H1 (cell line): ENCODE measurements at regions not wholly inside any gene's neighbourhood (a gene's known extent, or its start where the extent isn't known, plus 50 kb on each side); places are given as distances from the start of the nearest gene placed in this dataset.

ENCODE experiments used
- CTCF ChIA-PET: fragments of 300-600 bp; sonication (Branson Sonifier 250); formaldehyde crosslinking; loops from one replicate; lab custom pipeline; 2021; ENCODE audit not compliant: partially characterized antibody; lab: Charles Lee
- POLR2A ChIA-PET: fragments of 300-600 bp; sonication (Branson Sonifier 250); formaldehyde crosslinking; loops from one replicate; lab custom pipeline; 2021; ENCODE audit warnings: inconsistent platforms; ENCODE audit not compliant: partially characterized antibody; lab: Charles Lee
- DNase-seq, 2 experiments: peaks; one replicate each; pipeline versions ENCODE4 v3.0.0 to v3.0.0-alpha.2; 2010 to 2022; ENCODE audit warnings: low spot score in 2 of 2, low read depth in 1 of 2, mixed read lengths in 1 of 2
- FAIRE-seq: peaks from 2 replicates; lab custom pipeline; 2011; peaks lifted over from hg19 to GRCh38; lab: Jason Lieb, UNC
- H2AFZ ChIP-seq: 2 replicates; pipeline ENCODE4 v1.8.1; 2012; ENCODE audit warnings: low read length, inconsistent platforms
- H2AK5ac ChIP-seq: 2 replicates; pipeline ENCODE4 v1.6.1; 2013; ENCODE audit warnings: low read depth, low read length
- H2BK120ac ChIP-seq: replicated peaks from 2 replicates; pipeline ENCODE3; 2013; ENCODE audit warnings: low read depth, low read length, inconsistent platforms
- H2BK12ac ChIP-seq: 2 replicates; pipeline ENCODE4 v1.6.1; 2013; ENCODE audit warnings: low read depth, low read length
- H2BK15ac ChIP-seq: 2 replicates; pipeline ENCODE4 v1.6.1; 2013; ENCODE audit warnings: low read length
- H2BK20ac ChIP-seq: 2 replicates; pipeline ENCODE4 v1.6.1; 2013; ENCODE audit warnings: low read length
- H2BK5ac ChIP-seq: 2 replicates; pipeline ENCODE4 v1.6.1; 2013; ENCODE audit warnings: low read depth, low read length
- H3K14ac ChIP-seq: 2 replicates; pipeline ENCODE4 v1.6.1; 2013; ENCODE audit warnings: inconsistent platforms; ENCODE audit not compliant: insufficient read length
- H3K18ac ChIP-seq: 2 replicates; pipeline ENCODE4 v1.6.1; 2013; ENCODE audit warnings: low read length; ENCODE audit errors: extremely low read depth
- H3K23ac ChIP-seq: 2 replicates; pipeline ENCODE4 v1.6.1; 2013; ENCODE audit warnings: inconsistent platforms; ENCODE audit not compliant: insufficient read length
- H3K23me2 ChIP-seq: 2 replicates; pipeline ENCODE4 v1.6.1; 2013; ENCODE audit warnings: low read depth, low read length
- H3K27ac ChIP-seq: 2 replicates; pipeline ENCODE4 v1.6.1; 2011; ENCODE audit warnings: low read depth, low read length, inconsistent platforms
- H3K27me3 ChIP-seq, 4 experiments: replicated peaks in 1 of 4; 1 replicate in 1 of 4; 2 replicates in 3 of 4; pipeline versions ENCODE4 v1.6.1 to v1.8.1; 2011 to 2013; ENCODE audit warnings: low read length in 3 of 4, mild to moderate bottlenecking in 3 of 4, inconsistent platforms in 2 of 4, mixed read lengths in 2 of 4, moderate library complexity in 1 of 4; ENCODE audit not compliant: control insufficient read depth in 3 of 4, insufficient read depth in 3 of 4; ENCODE audit errors: extremely low read depth in 1 of 4
- H3K36me3 ChIP-seq, 4 experiments: 2 replicates each; pipeline versions ENCODE4 v1.6.1 to v1.8.1; 2011 to 2013; ENCODE audit warnings: mild to moderate bottlenecking in 4 of 4, low read length in 3 of 4, moderate library complexity in 2 of 4, control low read depth in 1 of 4, inconsistent platforms in 1 of 4; ENCODE audit not compliant: insufficient read depth in 4 of 4, control insufficient read depth in 2 of 4
- H3K4ac ChIP-seq: replicated peaks from 2 replicates; pipeline ENCODE3; 2013; ENCODE audit warnings: low read length, low read depth, mixed read lengths, inconsistent platforms; ENCODE audit not compliant: insufficient read length
- H3K4me1 ChIP-seq, 4 experiments: replicated peaks in 1 of 4; 1 replicate in 1 of 4; 2 replicates in 3 of 4; pipeline versions ENCODE4 v1.6.1 to v1.8.1; 2011 to 2013; ENCODE audit warnings: low read length in 3 of 4, inconsistent platforms in 2 of 4, mixed read lengths in 1 of 4; ENCODE audit not compliant: insufficient read depth in 4 of 4, control insufficient read depth in 3 of 4
- H3K4me2 ChIP-seq, 2 experiments: 2 replicates each; pipeline versions ENCODE4 v1.6.1 to v1.8.1; 2011 to 2013; ENCODE audit warnings: low read depth in 2 of 2, low read length in 2 of 2, control low read depth in 1 of 2, inconsistent platforms in 1 of 2, mild to moderate bottlenecking in 1 of 2; ENCODE audit not compliant: insufficient read depth in 1 of 2
- H3K4me3 ChIP-seq, 4 experiments: fragments of 200-600, 300-600 bp in 1 of 4; sonication (generic), shearing (Covaris generic), sonication (Bioruptor Twin) in 1 of 4; 2 replicates each; pipeline versions ENCODE4 v1.5.1 to v1.8.1; 2011 to 2016; ENCODE audit warnings: low read length in 4 of 4, low read depth in 3 of 4, control low read depth in 2 of 4, inconsistent platforms in 2 of 4, mild to moderate bottlenecking in 2 of 4, mixed read lengths in 1 of 4, moderate library complexity in 1 of 4; ENCODE audit not compliant: insufficient read depth in 2 of 4; ENCODE audit errors: extremely low read depth in 1 of 4
- H3K56ac ChIP-seq: replicated peaks from 2 replicates; pipeline ENCODE3; 2013; ENCODE audit warnings: low read depth, mild to moderate bottlenecking, mixed read lengths, low read length, inconsistent platforms; ENCODE audit not compliant: insufficient read length
- H3K79me1 ChIP-seq: 2 replicates; pipeline ENCODE4 v1.6.1; 2013; ENCODE audit warnings: low read depth, low read length, control low read depth
- H3K79me2 ChIP-seq, 2 experiments: 2 replicates each; pipeline versions ENCODE4 v1.6.1 to v1.8.1; 2012 to 2013; ENCODE audit warnings: low read length in 2 of 2, mild to moderate bottlenecking in 2 of 2, inconsistent platforms in 1 of 2; ENCODE audit not compliant: insufficient read depth in 2 of 2, control insufficient read depth in 1 of 2
- H3K9ac ChIP-seq, 4 experiments: replicated peaks in 1 of 4; 1 replicate in 1 of 4; 2 replicates in 3 of 4; pipeline versions ENCODE4 v1.6.1 to v1.8.1; 2011 to 2013; ENCODE audit warnings: low read depth in 3 of 4, low read length in 3 of 4, control low read depth in 2 of 4, mild to moderate bottlenecking in 2 of 4, moderate library complexity in 2 of 4, inconsistent platforms in 1 of 4; ENCODE audit errors: extremely low read depth in 1 of 4
- H3K9me3 ChIP-seq, 2 experiments: 2 replicates each; pipeline versions ENCODE4 v1.6.1 to v1.8.1; 2012 to 2013; ENCODE audit warnings: mild to moderate bottlenecking in 2 of 2, moderate library complexity in 2 of 2, control low read depth in 1 of 2, inconsistent platforms in 1 of 2, low read depth in 1 of 2, low read length in 1 of 2, mixed read lengths in 1 of 2; ENCODE audit not compliant: insufficient read depth in 2 of 2
- H4K20me1 ChIP-seq, 2 experiments: replicated peaks in 1 of 2; 2 replicates each; pipeline versions ENCODE3 to v1.8.1; 2011 to 2013; ENCODE audit warnings: inconsistent platforms in 2 of 2, low read length in 2 of 2, mild to moderate bottlenecking in 1 of 2; ENCODE audit not compliant: insufficient read depth in 2 of 2, control insufficient read depth in 1 of 2
- H4K5ac ChIP-seq: 2 replicates; pipeline ENCODE4 v1.6.1; 2013; ENCODE audit warnings: low read length, low read depth, mixed read lengths, inconsistent platforms; ENCODE audit not compliant: insufficient read length
- H4K8ac ChIP-seq: 2 replicates; pipeline ENCODE4 v1.8.0; 2013; ENCODE audit warnings: mild to moderate bottlenecking, moderate library complexity, low read length, inconsistent platforms; ENCODE audit not compliant: insufficient read depth; ENCODE audit errors: extremely low read depth
- H4K91ac ChIP-seq: replicated peaks from 2 replicates; pipeline ENCODE3; 2013; ENCODE audit warnings: low read length, mixed read lengths, inconsistent platforms; ENCODE audit not compliant: insufficient read length
- ASH2L ChIP-seq: fragments of 200-600, 300-600 bp; sonication (generic); IDR thresholded peaks from one replicate; pipeline ENCODE4 v1.7.1; 2017; ENCODE audit warnings: low read length
- BCL11A ChIP-seq, 2 experiments: IDR thresholded peaks; one replicate each; pipeline ENCODE4 v1.6.1; 2011; ENCODE audit warnings: low read depth in 2 of 2, low read length in 2 of 2, mild to moderate bottlenecking in 2 of 2
- CBX5 ChIP-seq: fragments of 300-800, 300-1000 bp; sonication (generic); IDR thresholded peaks from 2 replicates; pipeline ENCODE4 v1.7.1; 2016; ENCODE audit warnings: antibody characterized with exemption, low read length, low read depth
- CEBPB ChIP-seq: IDR thresholded peaks from 2 replicates; pipeline ENCODE4 v1.6.1; 2012; ENCODE audit warnings: low read depth, low read length
- CTBP2 ChIP-seq: IDR thresholded peaks from 2 replicates; pipeline ENCODE4 v1.7.0; 2011; ENCODE audit warnings: borderline replicate concordance, mild to moderate bottlenecking, moderate library complexity, mixed read lengths, low read length; ENCODE audit not compliant: insufficient read depth, insufficient read length
- EP300 ChIP-seq, 2 experiments: IDR thresholded peaks; 1 replicate in 1 of 2; 2 replicates in 1 of 2; pipeline ENCODE4 v1.6.1; 2011 to 2012; ENCODE audit warnings: low read depth in 2 of 2, low read length in 2 of 2, mild to moderate bottlenecking in 2 of 2, borderline replicate concordance in 1 of 2, inconsistent platforms in 1 of 2, moderate library complexity in 1 of 2
- GTF2F1 ChIP-seq: IDR thresholded peaks from 2 replicates; pipeline ENCODE4 v1.6.1; 2012; ENCODE audit warnings: low read depth, low read length, improper control_type of control experiment, borderline replicate concordance
- KDM1A ChIP-seq: fragments of 200-600, 300-600 bp; sonication (generic); IDR thresholded peaks from 2 replicates; pipeline ENCODE4 v1.7.1; 2016; ENCODE audit warnings: mild to moderate bottlenecking, low read length, borderline replicate concordance
- NANOG ChIP-seq: IDR thresholded peaks from 2 replicates; pipeline ENCODE4 v1.6.1; 2011; ENCODE audit warnings: low read length, low read depth, mild to moderate bottlenecking, inconsistent platforms; ENCODE audit not compliant: insufficient read depth, poor library complexity, severe bottlenecking
- PHF8 ChIP-seq: fragments of 200-600 bp; sonication (generic); conservative IDR thresholded peaks from 2 replicates; pipeline ENCODE4 v1.7.1; 2012; ENCODE audit warnings: low read depth, mild to moderate bottlenecking, inconsistent platforms, low read length, moderate library complexity
- RFX5 ChIP-seq: IDR thresholded peaks from 2 replicates; pipeline ENCODE4 v1.6.1; 2011; ENCODE audit warnings: low read depth, low read length, improper control_type of control experiment, borderline replicate concordance
- RNF2 ChIP-seq: fragments of 200-900, 300-1000 bp; sonication (generic); IDR thresholded peaks from 2 replicates; pipeline ENCODE4 v1.7.1; 2016; ENCODE audit warnings: borderline replicate concordance, low read depth, mild to moderate bottlenecking, antibody characterized with exemption, low read length; ENCODE audit not compliant: poor library complexity, severe bottlenecking; ENCODE audit errors: missing control alignments
- SIRT6 ChIP-seq: IDR thresholded peaks from one replicate; pipeline ENCODE4 v1.7.1; 2012; ENCODE audit warnings: low read length, inconsistent platforms
- SP1 ChIP-seq: IDR thresholded peaks from 2 replicates; pipeline ENCODE4 v1.6.1; 2011; ENCODE audit warnings: low read depth, low read length
- TAF1 ChIP-seq: IDR thresholded peaks from 2 replicates; pipeline ENCODE4 v1.6.1; 2011; ENCODE audit warnings: mild to moderate bottlenecking, low read depth, low read length
- WGBS, 2 experiments: shearing (Covaris generic) in 1 of 2; methylation state at CpG; one replicate each; pipeline versions ENCODE4 v1.1.6 to v1.1.7; 2013 to 2015; ENCODE audit warnings: low lambda C conversion rate in 2 of 2, mixed read lengths in 2 of 2, inconsistent platforms in 1 of 2, low coverage in 1 of 2, missing lambda C conversion rate in 1 of 2; ENCODE audit not compliant: insufficient replicate concordance in 2 of 2, insufficient coverage in 1 of 2, insufficient read length in 1 of 2; ENCODE audit errors: extremely low coverage in 1 of 2, missing lambda C conversion rate in 1 of 2; 5-methylcytosine and 5-hydroxymethylcytosine counted together

GRCh38 chr6:121590916-121591315, 155.5 kb downstream of the GJA1 start:
- H2AK5ac ChIP-seq: no peak overlapping the region
- no peak overlapping the region for H2BK120ac ChIP-seq
- no peak overlapping the region for H3K4ac ChIP-seq
- no peaks in the 10 kb centered on the region for H3K27me3 ChIP-seq
- H3K56ac ChIP-seq: no peak overlapping the region
- no peaks in the 10 kb centered on the region for H3K36me3 ChIP-seq
- H3K23me2 ChIP-seq: no peaks in the 10 kb centered on the region
- no peak overlapping the region for H3K4me3 ChIP-seq
- CTCF ChIA-PET: no interaction called here
- peaks cover 0 to 4% (median 1%) of the 10 kb centered on the region in 4 experiments; a peak in 2 of 7 replicates for H3K4me1 ChIP-seq
- no peak overlapping the region for H4K5ac ChIP-seq
- no peak for DNase-seq
- no peak overlapping the region for H3K14ac ChIP-seq
- H3K27ac ChIP-seq: no peak overlapping the region
- POLR2A ChIA-PET: no interaction called here
- no peak overlapping the region for H2BK5ac ChIP-seq
- H2AFZ ChIP-seq: no peak overlapping the region
- no peak overlapping the region for H3K18ac ChIP-seq
- 0 out of 2 replicates have a peak overlapping the region, but pooled peaks have one; percentile 12 for H2BK15ac ChIP-seq
- no peak overlapping the region for H3K9ac ChIP-seq
- no peaks in the 10 kb centered on the region for H3K9me3 ChIP-seq
- no peak overlapping the region for H4K91ac ChIP-seq
- no peaks in the 10 kb centered on the region for H4K20me1 ChIP-seq
- no peaks in the 10 kb centered on the region for H3K79me2 ChIP-seq
- H3K79me1 ChIP-seq: no peaks in the 10 kb centered on the region
- H2BK20ac ChIP-seq: no peak overlapping the region
- H2BK12ac ChIP-seq: no peak overlapping the region
- no peak overlapping the region for H3K4me2 ChIP-seq
- no peak for FAIRE-seq
- no peak overlapping the region for H4K8ac ChIP-seq
- no peak overlapping the region for H3K23ac ChIP-seq
- WGBS, 2 experiments: 95% methylated on average over 4 of the region's 4 CpGs; no CpG with 5 or more reads in 1 of the 2 experiments
- TF ChIP-seq CEBPB (no peak), GTF2F1 (no peak), CTBP2 (no peak), RNF2 (no peak), PHF8 (no peak), SP1 (no peak), SIRT6 (no peak), KDM1A (no peak), NANOG (no peak), BCL11A (IDR thresholded peaks at IDR 0.05; ENCODE audit: low read depth in 2 of 2, low read length in 2 of 2) (no peak), CBX5 (no peak), RFX5 (no peak), EP300 (IDR thresholded peaks at IDR 0.05; ENCODE audit: borderline replicate concordance in 1 of 2, low read depth in 2 of 2, low read length in 2 of 2) (no peak), TAF1 (no peak), ASH2L (no peak)
